HG03442 (cell line): ENCODE measurements at regions not wholly inside any gene's neighbourhood (a gene's known extent, or its start where the extent isn't known, plus 50 kb on each side); places are given as distances from the start of the nearest gene placed in this dataset.

ENCODE experiments used
- ATAC-seq: cut with Tn5 transposase; IDR thresholded peaks from one replicate; pipeline ENCODE4 v1.9.1; 2021; ENCODE audit warnings: mild to moderate bottlenecking, moderate library complexity; ENCODE audit not compliant: unreplicated experiment

DNA sequence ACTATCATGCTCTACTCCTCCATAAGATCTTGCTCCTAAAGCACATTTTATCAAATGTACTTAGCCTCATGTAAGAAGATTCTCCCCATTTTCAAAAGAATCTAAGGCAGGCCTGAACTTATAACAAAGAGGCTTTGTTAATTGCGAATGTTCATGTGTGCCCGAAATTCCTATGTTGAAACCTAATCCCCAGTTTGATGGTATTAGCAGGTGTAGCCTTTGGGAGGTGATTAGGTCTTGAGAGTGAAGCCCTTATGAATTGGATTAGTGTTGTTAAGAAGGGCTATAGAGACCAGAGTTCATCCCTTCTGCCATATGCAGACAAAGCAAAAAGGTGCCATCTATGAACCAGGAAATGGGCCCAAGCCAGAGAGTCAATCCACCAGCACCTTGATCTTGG, 234.5 kb downstream of the PAX3 start:
- ATAC-seq: no peak

DNA sequence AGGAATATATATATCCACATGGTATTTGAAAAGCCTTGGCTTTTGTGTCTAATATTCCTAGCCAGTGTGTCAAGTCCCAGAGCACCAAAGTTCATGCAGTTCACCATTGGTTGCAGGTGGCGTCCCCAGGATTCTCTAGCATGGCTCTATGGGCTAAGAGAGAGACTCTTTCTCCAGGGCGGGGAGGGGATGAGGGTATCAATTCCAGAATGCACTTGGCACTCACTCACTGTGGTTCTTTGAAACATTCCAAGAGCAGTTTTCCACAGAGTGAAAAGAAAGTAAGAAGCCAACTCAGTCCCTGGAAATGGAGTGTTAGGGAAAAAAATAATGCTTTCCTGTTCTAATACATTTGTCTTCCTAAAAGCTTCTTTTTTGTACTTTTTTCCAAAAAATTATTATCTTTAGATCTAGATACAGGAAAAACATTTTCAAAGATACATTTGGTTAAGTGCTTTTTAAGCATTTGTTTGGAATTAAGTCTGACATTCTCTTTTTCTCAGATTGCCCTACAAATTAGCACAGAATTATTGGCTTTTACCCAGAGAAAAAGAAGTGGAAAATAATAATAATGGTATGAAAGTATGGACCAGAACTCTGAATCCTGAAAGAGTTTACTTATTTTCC, 239.9 kb downstream of the PAX3 start:
- no peak for ATAC-seq

DNA sequence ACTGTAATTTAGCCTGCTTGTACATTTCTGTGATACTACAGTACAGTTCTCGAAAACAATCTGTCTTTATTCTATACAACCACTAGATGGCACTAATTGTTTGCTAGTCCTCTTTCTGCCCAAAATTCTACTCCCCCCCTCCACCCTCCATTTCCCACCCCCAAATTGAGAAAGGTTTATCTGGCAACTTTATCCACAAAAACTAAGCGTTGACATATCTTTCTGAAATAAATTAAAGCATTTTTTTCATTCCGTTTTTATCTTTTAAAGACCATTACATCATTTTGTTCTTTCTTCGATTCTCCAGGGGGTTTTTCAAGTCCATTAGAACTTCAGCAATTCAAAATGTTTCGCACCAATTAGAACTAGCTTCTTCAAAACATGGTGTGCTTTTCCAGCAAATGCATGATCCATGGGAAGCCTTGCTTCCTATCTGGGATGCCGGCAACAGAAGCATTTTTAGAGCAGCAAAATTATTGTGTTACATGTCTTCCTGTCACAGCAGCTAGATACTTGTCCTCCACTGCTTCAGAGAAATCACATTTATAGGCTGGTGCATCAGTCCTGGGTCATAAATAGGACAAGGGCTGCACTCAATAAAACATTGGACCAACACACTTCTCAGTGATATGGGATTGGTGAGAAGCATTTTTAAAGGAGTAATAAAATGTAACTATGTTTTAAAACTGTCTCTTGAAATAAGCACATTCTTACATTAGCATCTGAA, 241.3 kb downstream of the PAX3 start:
- ATAC-seq: peak; percentile 54

DNA sequence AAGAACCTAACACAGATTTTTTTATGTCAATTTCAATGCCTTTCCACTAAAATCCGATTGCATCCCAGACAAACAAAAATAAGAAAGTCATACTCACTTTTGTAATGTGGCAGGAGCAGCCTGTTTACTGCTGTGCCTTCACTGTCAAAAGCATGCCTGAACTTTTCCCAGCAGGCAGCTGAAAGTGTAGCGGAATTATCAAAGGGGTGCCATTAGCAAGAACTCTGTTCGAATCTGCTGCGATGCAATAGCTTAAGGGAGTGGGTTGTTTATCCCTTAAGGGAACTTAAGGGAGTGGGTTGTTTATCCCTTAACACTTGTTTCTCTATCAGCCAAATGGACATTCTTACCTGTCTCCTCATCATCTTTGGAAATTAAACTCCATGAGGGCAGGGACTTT, 243.5 kb downstream of the PAX3 start:
- no peak for ATAC-seq

DNA sequence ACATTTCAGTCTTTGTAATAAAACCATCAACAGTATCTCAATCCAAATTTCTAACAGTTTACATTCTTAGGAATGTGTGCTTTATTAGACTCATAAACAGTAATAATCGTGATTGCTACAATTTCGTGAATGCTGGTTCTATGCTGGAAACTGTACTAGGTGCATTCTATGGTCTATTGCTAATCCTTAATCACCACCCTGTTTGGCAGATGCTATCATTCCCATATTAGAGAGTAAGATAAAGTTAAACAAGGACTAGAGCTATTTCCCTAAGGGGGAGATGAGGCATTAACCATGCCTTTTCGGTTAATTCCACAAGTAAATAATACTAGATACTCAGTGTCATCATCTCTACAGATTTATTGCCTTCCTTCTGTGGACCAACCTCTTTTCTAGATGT, 244.0 kb downstream of the PAX3 start:
- no peak for ATAC-seq

DNA sequence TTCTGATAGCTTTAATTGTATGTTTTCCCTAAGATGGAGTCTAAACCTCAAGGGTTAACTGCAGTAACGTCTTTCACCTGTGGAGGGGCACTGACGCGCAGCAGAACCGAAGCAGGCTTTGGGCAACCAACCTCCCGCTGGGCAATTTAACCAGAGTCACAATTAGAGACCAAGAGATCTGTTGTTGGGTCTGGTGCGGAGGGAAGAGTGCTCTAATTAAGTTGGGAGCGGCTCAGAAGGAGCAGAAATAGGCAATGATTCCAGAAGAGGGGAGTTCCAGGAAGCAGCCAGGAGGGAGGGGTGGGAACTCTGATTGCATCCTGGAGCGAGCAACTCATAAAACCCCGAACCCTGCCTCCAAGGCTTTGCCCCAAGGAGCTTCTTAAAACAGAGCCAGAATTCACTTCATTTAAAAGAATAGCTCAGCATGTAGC, 245.8 kb downstream of the PAX3 start:
- ATAC-seq: peak; percentile 49

DNA sequence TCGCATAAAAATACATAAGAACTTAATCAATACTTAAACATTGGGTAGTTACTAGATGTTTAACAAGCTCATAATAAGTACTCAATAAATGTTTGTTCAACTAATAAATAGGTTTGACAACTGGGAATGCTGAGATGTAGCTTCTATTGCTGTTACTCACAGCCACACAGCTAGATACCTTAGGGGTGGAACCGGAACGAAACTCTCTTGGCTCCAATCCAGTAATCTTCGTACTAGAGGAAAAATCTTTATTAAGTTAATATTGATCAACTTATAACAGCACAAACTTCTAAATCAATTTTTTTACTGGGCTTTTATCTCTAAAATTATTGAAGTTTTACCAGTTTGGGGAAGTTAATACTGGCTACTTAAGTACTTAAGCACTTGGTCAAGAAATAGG, 247.8 kb downstream of the PAX3 start:
- ATAC-seq: no peak

DNA sequence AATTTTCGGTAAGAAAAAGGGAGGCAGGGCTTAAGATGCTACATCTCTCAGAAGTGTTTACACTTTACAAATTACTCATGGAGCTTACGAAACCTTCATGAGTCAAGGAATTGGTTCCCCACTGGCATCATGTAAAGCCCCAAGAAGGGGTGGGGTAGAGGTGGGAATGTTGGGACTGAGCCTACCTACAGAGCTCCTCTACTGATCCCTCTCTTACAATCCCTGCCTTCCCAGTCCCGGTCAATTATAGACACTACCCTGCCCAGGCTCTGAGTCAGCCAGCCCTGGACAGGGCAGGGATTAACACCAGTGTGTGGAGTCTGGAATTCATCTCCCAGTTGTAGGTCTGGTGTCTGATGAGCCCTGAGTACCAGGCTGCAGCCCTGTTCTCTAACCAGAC, 248.9 kb downstream of the PAX3 start:
- ATAC-seq: no peak

DNA sequence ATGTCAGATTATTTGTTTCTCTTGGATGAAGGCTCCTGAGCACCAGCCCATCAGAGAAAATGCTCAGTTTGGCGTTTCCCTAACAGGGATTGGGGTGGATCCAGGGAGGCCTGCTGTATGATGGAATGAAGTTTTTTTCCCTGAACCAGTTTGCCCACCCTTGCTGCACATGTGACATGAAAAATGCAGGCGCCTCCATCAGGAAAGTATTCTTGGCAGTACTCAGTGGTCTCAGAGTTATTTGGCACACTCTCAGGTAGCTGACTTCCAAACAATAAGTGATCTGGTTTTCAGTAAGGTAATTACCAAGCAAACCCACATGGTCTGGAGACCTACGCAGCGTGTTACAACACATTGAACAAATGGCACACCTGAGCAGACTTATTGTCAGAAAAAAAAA, 254.9 kb downstream of the PAX3 start:
- ATAC-seq: no peak

DNA sequence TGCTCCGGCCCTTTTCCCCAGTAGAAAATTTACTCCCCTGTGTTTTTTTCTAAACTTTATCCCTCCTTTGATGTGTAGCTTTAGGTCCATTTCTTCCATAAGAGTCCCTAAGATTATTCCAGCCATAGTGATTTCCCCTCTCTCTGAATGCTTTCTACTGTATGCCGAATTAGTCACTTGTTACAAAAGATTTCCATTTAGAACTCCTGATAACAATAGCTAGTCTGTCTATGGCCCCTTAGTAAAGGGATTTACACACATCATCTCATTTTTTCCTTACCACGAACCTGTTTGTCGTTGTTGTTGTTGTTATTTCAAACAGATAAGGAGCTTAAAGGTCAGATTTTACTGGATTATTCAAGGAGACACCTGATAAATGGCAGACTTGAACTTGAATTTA, 256.1 kb downstream of the PAX3 start:
- no peak for ATAC-seq

DNA sequence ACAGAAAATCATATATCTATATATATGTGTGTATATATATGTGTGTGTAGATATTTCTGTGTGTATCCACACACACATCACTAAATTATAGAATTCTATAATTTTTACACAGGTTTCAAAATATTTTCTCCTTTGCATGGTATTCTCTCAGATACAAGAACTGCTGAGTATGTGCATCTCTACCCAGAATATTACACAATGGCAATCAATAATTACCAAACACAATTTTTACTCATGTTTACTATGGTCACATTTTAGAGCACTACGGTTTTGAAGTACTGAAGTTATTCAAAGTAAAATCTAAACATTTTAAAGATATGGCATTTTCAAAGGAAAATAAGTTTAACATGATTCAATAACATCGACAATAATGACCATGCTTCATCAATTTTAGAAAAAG, 258.5 kb downstream of the PAX3 start:
- no peak for ATAC-seq

DNA sequence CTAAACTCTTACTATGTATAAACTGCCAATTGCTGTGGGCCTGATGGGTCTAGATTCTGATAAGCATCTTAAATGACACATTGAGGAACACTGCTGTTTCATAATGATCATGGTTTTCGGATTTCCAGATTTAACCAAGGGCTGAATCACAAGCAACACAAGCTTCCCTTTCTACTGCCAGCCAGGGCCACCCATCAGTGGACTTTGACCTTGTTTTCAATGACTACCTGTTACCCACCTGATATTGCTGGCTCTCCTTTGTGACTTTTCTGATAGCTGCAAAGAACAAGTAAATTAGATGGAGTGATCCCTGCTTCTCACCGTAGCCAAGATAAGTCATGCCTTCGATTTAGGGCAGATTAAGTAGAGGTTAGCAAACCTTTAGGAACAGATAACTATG, 259.0 kb downstream of the PAX3 start:
- no peak for ATAC-seq

DNA sequence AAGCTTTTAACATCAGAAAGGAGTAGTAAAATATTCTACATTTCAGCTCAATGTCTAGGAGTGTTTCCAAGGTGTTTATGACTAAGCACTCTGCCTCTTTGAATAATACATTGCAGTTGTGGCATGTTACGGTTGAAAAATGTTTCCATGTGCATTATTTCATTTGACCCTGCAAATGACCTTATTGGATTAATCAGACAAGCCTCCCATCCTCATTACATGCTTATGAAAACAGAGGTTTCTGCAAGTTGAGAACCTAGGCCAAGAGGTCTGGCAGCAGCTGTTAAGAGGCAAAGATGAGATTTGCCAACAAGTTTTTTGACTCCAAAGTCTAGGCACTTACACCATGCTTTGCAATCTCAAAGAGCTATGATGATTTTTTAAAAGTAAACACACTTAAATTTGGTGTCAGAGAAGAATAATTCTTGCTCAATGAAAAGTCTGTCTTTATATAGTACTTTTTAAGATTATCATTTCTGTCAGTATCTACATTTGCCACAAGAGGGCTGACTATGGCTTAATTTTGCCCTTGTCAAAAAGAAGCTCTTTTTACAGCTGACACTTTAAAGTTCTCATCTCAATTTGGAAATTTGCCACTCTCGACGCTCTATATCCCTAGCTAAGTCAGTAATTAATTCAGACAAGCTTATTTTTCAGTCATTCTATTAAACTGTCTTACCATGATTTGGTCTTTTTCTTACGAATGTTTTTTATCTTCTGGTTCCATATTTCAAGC, 260.6 kb downstream of the PAX3 start:
- no peak for ATAC-seq

DNA sequence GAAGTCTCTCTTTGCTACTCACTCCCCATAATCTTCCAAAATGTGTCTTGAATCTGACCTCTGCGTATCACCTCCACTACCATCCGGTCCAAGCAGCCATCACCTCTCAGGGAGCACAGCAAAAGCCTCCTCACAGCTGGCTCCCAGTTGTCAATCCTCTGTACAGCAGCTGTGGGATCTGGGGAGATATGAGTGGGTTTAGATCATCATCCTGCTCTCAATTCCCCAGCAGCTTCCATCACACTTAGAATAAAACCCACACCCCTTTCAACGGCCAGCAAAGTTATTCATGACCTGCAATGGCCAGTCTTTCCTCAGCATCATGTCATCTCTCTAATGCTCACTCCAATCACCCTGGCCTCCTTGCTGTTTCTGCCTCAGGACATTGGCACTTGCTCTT, 261.6 kb downstream of the PAX3 start:
- no peak for ATAC-seq

DNA sequence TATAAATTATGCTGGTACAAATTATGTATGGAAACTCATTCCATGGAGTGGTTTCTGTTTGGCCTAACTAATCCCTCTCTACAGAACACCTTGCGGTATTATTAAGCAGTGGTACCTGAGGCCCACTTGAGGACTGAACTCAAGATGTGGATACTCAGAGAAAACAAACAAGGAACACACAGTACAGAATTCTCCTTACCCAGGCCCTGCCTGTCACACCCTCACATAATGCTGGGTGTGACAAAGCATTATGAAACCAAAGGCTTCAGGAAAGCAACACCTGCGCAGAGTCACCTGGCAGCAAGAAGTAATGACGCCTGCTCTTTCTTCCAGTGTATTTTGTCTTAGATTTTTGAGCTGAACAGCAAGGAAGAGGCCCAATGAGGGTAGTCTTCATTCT, 264.7 kb downstream of the PAX3 start:
- ATAC-seq: no peak

DNA sequence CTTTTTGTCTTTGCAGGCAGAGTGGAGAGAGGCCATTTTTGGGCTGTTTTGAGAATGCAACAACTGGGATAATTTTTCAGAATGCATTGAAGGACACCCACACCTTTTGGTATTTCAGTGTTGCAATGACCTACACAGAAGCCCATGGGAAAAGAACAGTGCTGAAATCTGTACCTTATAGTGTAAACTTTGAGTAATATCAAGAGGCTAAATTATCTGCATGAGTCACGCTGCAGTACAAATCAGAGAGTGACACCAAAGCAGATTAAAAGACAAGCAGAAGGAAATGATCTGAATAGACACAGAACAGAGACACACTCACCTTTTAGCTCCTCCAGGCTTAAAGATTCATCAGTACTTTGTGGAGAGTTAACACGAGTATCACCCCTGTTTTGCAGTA, 265.3 kb downstream of the PAX3 start:
- no peak for ATAC-seq

DNA sequence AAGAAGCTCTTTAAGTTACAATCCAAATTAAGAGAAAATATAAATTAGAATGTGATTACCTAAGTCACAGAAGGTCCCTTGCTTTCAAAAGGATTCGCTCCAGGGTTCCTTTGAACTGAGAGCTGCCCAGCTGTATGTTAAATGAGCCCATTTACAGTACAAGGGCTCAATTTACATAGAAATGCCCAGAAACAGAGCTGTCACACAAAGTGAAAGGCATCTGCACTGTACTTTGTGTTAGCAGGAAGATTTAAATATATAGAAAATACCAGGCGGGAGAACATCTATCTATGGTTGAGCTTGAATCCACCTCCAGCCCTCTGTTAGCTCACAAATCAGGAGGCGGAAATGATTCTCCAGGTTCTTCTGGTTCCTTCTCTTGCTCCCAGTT, 272.9 kb downstream of the PAX3 start:
- ATAC-seq: no peak

DNA sequence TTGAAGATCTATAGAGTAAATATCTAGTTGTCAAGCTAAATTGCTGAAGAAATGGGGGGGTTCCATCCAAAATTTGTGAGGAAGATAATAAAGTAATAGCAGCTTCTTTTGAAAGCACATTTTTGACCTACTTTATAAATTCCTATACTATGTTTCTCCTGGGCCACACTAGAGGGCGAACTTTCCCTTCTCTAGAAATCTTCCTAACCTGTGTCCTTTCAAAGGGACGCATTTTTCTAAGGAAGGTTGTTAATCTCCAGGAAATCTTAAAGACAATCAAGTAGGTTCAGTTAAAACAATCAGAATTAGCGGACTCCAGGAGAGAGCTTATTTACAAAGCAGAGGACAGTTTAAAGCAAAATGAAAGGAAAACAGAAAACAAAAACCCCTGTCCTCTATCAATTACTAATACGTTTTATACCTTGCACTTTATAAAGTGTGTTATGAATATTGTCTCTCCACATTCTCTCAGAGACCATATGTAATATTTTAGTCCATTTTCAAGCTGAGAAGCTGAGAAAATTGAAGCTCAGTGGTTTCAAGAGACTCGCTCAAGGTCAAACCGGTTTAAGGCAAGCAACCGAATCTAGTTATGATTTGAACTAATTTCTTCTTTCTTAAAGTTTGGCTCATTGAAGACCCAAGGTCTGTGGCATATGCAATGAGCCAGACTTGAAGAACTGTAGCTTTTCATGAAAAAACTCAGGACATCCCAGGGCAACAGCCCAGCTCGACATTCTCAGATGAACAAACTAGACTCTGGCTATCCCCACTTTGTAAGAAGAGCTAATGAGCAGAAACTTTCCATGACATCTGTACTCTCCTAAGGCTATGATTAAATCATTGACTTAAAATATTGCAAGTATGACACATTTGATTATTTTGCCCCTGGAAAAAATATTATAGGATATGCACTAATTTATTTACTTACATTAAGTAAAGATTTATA, 273.6 kb downstream of the PAX3 start:
- ATAC-seq: peak; percentile 54

DNA sequence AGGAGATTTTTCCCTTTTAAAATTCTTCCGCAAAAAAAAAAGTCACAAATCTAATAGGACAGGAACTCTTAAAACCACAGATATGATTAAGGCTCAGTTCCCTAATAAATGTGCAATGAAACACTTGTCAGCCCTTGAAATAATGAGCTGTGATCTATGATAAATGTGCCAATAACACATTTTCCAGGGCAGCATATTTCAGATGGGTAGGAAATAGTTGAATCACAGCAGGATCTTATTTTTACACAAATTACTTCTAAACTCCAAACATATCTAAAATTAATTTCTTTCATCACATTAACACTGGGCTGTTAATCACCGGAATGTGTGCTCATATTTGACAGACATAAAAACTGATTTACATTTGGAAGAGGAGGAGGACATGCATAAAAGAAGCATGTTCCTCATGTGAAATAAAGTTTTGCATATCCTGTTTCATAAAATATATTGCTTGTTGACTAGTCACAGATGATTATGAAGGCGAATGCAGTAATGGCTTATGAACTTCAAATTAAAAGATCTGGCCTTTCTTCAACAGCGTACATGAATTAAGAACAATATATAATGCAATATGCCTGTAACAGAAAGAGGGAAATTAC, 281.4 kb downstream of the PAX3 start:
- ATAC-seq: no peak

DNA sequence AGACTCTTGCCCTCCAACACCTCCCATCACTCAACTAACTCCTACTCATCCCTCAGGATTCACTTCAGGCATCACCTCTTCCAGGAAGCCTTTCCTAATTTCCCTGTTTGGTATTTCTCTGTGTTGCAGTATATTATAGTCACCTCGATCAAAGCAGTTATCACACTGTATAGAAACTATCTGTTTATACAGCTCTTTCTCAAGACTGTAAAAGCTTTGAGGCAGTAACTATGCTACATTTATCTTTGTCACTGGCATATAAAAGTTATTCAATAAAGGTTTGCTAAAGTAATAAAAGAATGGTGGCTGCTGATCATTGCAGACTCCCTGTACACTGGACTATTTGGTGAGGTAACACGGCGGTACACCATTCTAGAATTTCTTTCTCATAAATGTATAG, 284.9 kb downstream of the PAX3 start:
- no peak for ATAC-seq

DNA sequence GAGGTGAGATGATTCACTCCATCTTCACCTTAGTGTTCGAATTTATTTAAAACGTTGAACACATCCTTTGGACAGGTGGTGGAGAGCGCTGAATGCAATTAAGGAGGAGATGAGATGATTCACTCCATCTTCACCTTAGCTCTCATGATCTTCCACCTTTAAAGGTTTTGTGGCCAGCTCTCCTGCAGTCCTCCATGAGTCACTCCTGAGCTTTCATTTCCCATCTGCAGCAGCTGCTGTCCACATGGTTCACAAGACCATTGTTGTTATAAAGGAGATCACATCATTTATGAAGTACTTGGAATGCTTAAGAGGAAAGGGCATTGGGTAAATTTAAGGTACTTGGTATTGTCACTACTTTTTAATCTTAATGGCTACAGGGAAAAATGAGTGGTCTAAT, 298.5 kb downstream of the PAX3 start:
- no peak for ATAC-seq
